ENCODE measurements at regions not wholly inside any gene's neighbourhood (a gene's known extent, or its start where the extent isn't known, plus 50 kb on each side); places are given as distances from the start of the nearest gene placed in this dataset.

GRCh38 chr1:43052786-43053439, 94.2 kb upstream of the SLC2A1 start:
- TF ChIP-seq CTCF (IDR thresholded peaks at IDR 0.05) (no peak), EP300 (IDR thresholded peaks at IDR 0.05) (no peak), POLR2A (IDR thresholded peaks at IDR 0.05) (no peak), POLR2AphosphoS5 (IDR thresholded peaks at IDR 0.05) (no peak)
